ENCODE measurements at regions not wholly inside any gene's neighbourhood (a gene's known extent, or its start where the extent isn't known, plus 50 kb on each side); places are given as distances from the start of the nearest gene placed in this dataset.

GRCh38 chr1:30597711-30598110 is 125.7 kb downstream of the MATN1 start:
- TF ChIP-seq, protein P1, sequence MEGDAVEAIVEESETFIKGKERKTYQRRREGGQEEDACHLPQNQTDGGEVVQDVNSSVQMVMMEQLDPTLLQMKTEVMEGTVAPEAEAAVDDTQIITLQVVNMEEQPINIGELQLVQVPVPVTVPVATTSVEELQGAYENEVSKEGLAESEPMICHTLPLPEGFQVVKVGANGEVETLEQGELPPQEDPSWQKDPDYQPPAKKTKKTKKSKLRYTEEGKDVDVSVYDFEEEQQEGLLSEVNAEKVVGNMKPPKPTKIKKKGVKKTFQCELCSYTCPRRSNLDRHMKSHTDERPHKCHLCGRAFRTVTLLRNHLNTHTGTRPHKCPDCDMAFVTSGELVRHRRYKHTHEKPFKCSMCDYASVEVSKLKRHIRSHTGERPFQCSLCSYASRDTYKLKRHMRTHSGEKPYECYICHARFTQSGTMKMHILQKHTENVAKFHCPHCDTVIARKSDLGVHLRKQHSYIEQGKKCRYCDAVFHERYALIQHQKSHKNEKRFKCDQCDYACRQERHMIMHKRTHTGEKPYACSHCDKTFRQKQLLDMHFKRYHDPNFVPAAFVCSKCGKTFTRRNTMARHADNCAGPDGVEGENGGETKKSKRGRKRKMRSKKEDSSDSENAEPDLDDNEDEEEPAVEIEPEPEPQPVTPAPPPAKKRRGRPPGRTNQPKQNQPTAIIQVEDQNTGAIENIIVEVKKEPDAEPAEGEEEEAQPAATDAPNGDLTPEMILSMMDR (IDR thresholded peaks at IDR 0.05; ENCODE audit: low read depth, low read length, missing input control), result no peak
- TF ChIP-seq, protein P2, sequence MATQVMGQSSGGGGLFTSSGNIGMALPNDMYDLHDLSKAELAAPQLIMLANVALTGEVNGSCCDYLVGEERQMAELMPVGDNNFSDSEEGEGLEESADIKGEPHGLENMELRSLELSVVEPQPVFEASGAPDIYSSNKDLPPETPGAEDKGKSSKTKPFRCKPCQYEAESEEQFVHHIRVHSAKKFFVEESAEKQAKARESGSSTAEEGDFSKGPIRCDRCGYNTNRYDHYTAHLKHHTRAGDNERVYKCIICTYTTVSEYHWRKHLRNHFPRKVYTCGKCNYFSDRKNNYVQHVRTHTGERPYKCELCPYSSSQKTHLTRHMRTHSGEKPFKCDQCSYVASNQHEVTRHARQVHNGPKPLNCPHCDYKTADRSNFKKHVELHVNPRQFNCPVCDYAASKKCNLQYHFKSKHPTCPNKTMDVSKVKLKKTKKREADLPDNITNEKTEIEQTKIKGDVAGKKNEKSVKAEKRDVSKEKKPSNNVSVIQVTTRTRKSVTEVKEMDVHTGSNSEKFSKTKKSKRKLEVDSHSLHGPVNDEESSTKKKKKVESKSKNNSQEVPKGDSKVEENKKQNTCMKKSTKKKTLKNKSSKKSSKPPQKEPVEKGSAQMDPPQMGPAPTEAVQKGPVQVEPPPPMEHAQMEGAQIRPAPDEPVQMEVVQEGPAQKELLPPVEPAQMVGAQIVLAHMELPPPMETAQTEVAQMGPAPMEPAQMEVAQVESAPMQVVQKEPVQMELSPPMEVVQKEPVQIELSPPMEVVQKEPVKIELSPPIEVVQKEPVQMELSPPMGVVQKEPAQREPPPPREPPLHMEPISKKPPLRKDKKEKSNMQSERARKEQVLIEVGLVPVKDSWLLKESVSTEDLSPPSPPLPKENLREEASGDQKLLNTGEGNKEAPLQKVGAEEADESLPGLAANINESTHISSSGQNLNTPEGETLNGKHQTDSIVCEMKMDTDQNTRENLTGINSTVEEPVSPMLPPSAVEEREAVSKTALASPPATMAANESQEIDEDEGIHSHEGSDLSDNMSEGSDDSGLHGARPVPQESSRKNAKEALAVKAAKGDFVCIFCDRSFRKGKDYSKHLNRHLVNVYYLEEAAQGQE (IDR thresholded peaks at IDR 0.05), result no peak
- no peak for TF ChIP-seq TAF1 (conservative IDR thresholded peaks at IDR 0.05)
